ENCODE measurements at regions not wholly inside any gene's neighbourhood (a gene's known extent, or its start where the extent isn't known, plus 50 kb on each side); places are given as distances from the start of the nearest gene placed in this dataset.

- no peak overlapping the region for H3K27ac ChIP-seq
- H3K4me3 ChIP-seq = no peak overlapping the region
- no peak for TF ChIP-seq CTCF (IDR thresholded peaks at IDR 0.05)
- TF ChIP-seq POLR2AphosphoS5 (IDR thresholded peaks at IDR 0.05) = no peak
- TF ChIP-seq POLR2A (IDR thresholded peaks at IDR 0.05) = no peak
- H3K4me1 ChIP-seq = no peaks in the 10 kb centered on the region
- H3K9me3 ChIP-seq = no peaks in the 10 kb centered on the region
- intact Hi-C loops (cut with DNase I; ENCODE audit: low total_unique reads) = no loop called here
- H3K36me3 ChIP-seq = no peaks in the 10 kb centered on the region
- H3K27me3 ChIP-seq = no peaks in the 10 kb centered on the region
- DNase-seq (ENCODE audit: low spot score in 2 of 2) = no peak
Observed at GRCh38 chr20:6692566-6693173, 74.8 kb upstream of the BMP2 start.

- no peaks in the 10 kb centered on the region for H3K36me3 ChIP-seq
- intact Hi-C loops (cut with DNase I; ENCODE audit: low total_unique reads) = no loop called here
- H3K4me1 ChIP-seq = no peaks in the 10 kb centered on the region
- no peaks in the 10 kb centered on the region for H3K9me3 ChIP-seq
- no peak overlapping the region for H3K4me3 ChIP-seq
- DNase-seq (ENCODE audit: low spot score in 2 of 2) = no peak
- no peak overlapping the region for H3K27ac ChIP-seq
- TF ChIP-seq POLR2AphosphoS5 (IDR thresholded peaks at IDR 0.05) = no peak
- TF ChIP-seq POLR2A (IDR thresholded peaks at IDR 0.05) = no peak
- TF ChIP-seq CTCF (IDR thresholded peaks at IDR 0.05) = no peak
- no peaks in the 10 kb centered on the region for H3K27me3 ChIP-seq
Observed at GRCh38 chr20:6691516-6691915, 76.0 kb upstream of the BMP2 start.

- no peak for TF ChIP-seq CTCF (IDR thresholded peaks at IDR 0.05)
- no peak for TF ChIP-seq POLR2AphosphoS5 (IDR thresholded peaks at IDR 0.05)
- no peak for TF ChIP-seq POLR2A (IDR thresholded peaks at IDR 0.05)
- no peaks in the 10 kb centered on the region for H3K9me3 ChIP-seq
- intact Hi-C loops (cut with DNase I; ENCODE audit: low total_unique reads) = no loop called here
- H3K4me1 ChIP-seq = no peaks in the 10 kb centered on the region
- no peaks in the 10 kb centered on the region for H3K27me3 ChIP-seq
- no peak overlapping the region for H3K4me3 ChIP-seq
- DNase-seq (ENCODE audit: low spot score in 2 of 2) = no peak
- H3K36me3 ChIP-seq = no peaks in the 10 kb centered on the region
- H3K27ac ChIP-seq = no peak overlapping the region
Observed at GRCh38 chr20:6689339-6689973, 78.0 kb upstream of the BMP2 start.

GRCh38 chr20:6686171-6686570, 81.3 kb upstream of the BMP2 start:
- intact Hi-C loops (cut with DNase I; ENCODE audit: low total_unique reads) = no loop called here
- no peaks in the 10 kb centered on the region for H3K36me3 ChIP-seq
- no peak overlapping the region for H3K4me3 ChIP-seq
- no peak overlapping the region for H3K27ac ChIP-seq
- no peak for DNase-seq (ENCODE audit: low spot score in 2 of 2)
- H3K4me1 ChIP-seq = no peaks in the 10 kb centered on the region
- H3K9me3 ChIP-seq = no peaks in the 10 kb centered on the region
- no peak for TF ChIP-seq POLR2A (IDR thresholded peaks at IDR 0.05)
- no peak for TF ChIP-seq CTCF (IDR thresholded peaks at IDR 0.05)
- no peak for TF ChIP-seq POLR2AphosphoS5 (IDR thresholded peaks at IDR 0.05)
- no peaks in the 10 kb centered on the region for H3K27me3 ChIP-seq

GRCh38 chr20:6685626-6686025, 81.9 kb upstream of the BMP2 start:
- no peaks in the 10 kb centered on the region for H3K36me3 ChIP-seq
- intact Hi-C loops (cut with DNase I; ENCODE audit: low total_unique reads) = no loop called here
- no peak for TF ChIP-seq POLR2AphosphoS5 (IDR thresholded peaks at IDR 0.05)
- TF ChIP-seq CTCF (IDR thresholded peaks at IDR 0.05) = no peak
- no peak overlapping the region for H3K4me3 ChIP-seq
- H3K9me3 ChIP-seq = no peaks in the 10 kb centered on the region
- H3K27me3 ChIP-seq = no peaks in the 10 kb centered on the region
- H3K4me1 ChIP-seq = no peaks in the 10 kb centered on the region
- H3K27ac ChIP-seq = no peak overlapping the region
- DNase-seq (ENCODE audit: low spot score in 2 of 2) = no peak

Data from breast epithelium (tissue), 4 donors.